ENCODE measurements at regions not wholly inside any gene's neighbourhood (a gene's known extent, or its start where the extent isn't known, plus 50 kb on each side); places are given as distances from the start of the nearest gene placed in this dataset.

- no peak for DNase-seq
- H3K27me3 ChIP-seq = peaks cover 0 to 2% of the 10 kb centered on the region in 2 donors
- no peaks in the 10 kb centered on the region for H3K9me3 ChIP-seq
- intact Hi-C loops (cut with DNase I; ENCODE audit: low total_unique reads) = no loop called here
- H3K36me3 ChIP-seq = no peaks in the 10 kb centered on the region
- TF ChIP-seq CTCF (IDR thresholded peaks at IDR 0.05) = no peak
- no peak overlapping the region for H3K4me3 ChIP-seq
- H3K27ac ChIP-seq = no peak overlapping the region
- no peaks in the 10 kb centered on the region for H3K4me1 ChIP-seq
These were observed 234.5 kb downstream of the NXPE2 start for GRCh38 chr11:114912826-114913225.

- H3K9me3 ChIP-seq = no peaks in the 10 kb centered on the region
- H3K27me3 ChIP-seq = peaks cover 0 to 2% of the 10 kb centered on the region in 2 donors
- H3K27ac ChIP-seq = no peak overlapping the region
- H3K4me3 ChIP-seq = no peak overlapping the region
- H3K4me1 ChIP-seq = no peaks in the 10 kb centered on the region
- no peak for DNase-seq
- intact Hi-C loops (cut with DNase I; ENCODE audit: low total_unique reads) = no loop called here
- H3K36me3 ChIP-seq = no peaks in the 10 kb centered on the region
- TF ChIP-seq CTCF (IDR thresholded peaks at IDR 0.05) = no peak
These were observed 236.1 kb downstream of the NXPE2 start for GRCh38 chr11:114914231-114915005.

GRCh38 chr11:114915871-114916805, 237.8 kb downstream of the NXPE2 start:
- no peak overlapping the region for H3K27ac ChIP-seq

GRCh38 chr11:114918286-114918685, 240.0 kb downstream of the NXPE2 start:
- Histone ChIP-seq H3K27ac (no peak overlapping the region), H3K36me3 (no peaks in the 10 kb centered on the region), H3K9me3 (no peaks in the 10 kb centered on the region), H3K4me3 (no peak overlapping the region), H3K4me1 (no peaks in the 10 kb centered on the region), H3K27me3 (peaks cover 0 to 2% of the 10 kb centered on the region in 2 donors)
- intact Hi-C loops (cut with DNase I; ENCODE audit: low total_unique reads) = no loop called here
- TF ChIP-seq CTCF (IDR thresholded peaks at IDR 0.05) = no peak
- no peak for DNase-seq

More at GRCh38 chr11:114915871-114916805, 237.8 kb downstream of the NXPE2 start:
- peaks cover 0 to 2% of the 10 kb centered on the region in 2 donors for H3K27me3 ChIP-seq
- H3K36me3 ChIP-seq = no peaks in the 10 kb centered on the region
- intact Hi-C loops (cut with DNase I; ENCODE audit: low total_unique reads) = no loop called here
- no peak overlapping the region for H3K4me3 ChIP-seq
- no peaks in the 10 kb centered on the region for H3K4me1 ChIP-seq
- DNase-seq = no peak
- no peak for TF ChIP-seq CTCF (IDR thresholded peaks at IDR 0.05)
- no peaks in the 10 kb centered on the region for H3K9me3 ChIP-seq

GRCh38 chr11:114921697-114922096, 243.4 kb downstream of the NXPE2 start:
- H3K27me3 ChIP-seq = peaks cover 0 to 2% of the 10 kb centered on the region in 2 donors
- intact Hi-C loops (cut with DNase I; ENCODE audit: low total_unique reads) = no loop called here
- no peak for TF ChIP-seq CTCF (IDR thresholded peaks at IDR 0.05)

More at GRCh38 chr11:114921697-114922096, 243.4 kb downstream of the NXPE2 start:
- no peaks in the 10 kb centered on the region for H3K9me3 ChIP-seq
- DNase-seq = no peak
- H3K27ac ChIP-seq = no peak overlapping the region
- H3K4me1 ChIP-seq = no peaks in the 10 kb centered on the region
- no peak overlapping the region for H3K4me3 ChIP-seq
- no peaks in the 10 kb centered on the region for H3K36me3 ChIP-seq

Data from tibial artery (tissue), 4 donors.